Smooth muscle cell (in vitro differentiated cells): ENCODE measurements at regions not wholly inside any gene's neighbourhood (a gene's known extent, or its start where the extent isn't known, plus 50 kb on each side); places are given as distances from the start of the nearest gene placed in this dataset.

ENCODE experiments used
- DNase-seq: peaks from one replicate; lab custom pipeline; 2025; ENCODE audit not compliant: unreplicated experiment; lab: John Stamatoyannopoulos, UW
- H2AFZ ChIP-seq: fragments of 200-600 bp; sonication (generic); 2 replicates; pipeline ENCODE4 v1.6.0; 2016; ENCODE audit warnings: antibody characterized with exemption, low read depth, mild to moderate bottlenecking
- H3F3A ChIP-seq: fragments of 200-600 bp; sonication (generic); 2 replicates; pipeline ENCODE4 v1.6.0; 2017; ENCODE audit warnings: antibody characterized with exemption, low read depth
- H3K27ac ChIP-seq: fragments of 200-600 bp; sonication (generic); 2 replicates; pipeline ENCODE4 v1.5.1; 2016; ENCODE audit warnings: low read depth, mild to moderate bottlenecking
- H3K27me3 ChIP-seq: fragments of 200-600 bp; sonication (generic); 2 replicates; pipeline ENCODE4 v1.6.1; 2016; ENCODE audit warnings: low read depth, mild to moderate bottlenecking
- H3K36me3 ChIP-seq: fragments of 200-600 bp; sonication (generic); 2 replicates; pipeline ENCODE4 v1.5.1; 2016; ENCODE audit warnings: low read depth
- H3K4me1 ChIP-seq: fragments of 200-600 bp; sonication (generic); 2 replicates; pipeline ENCODE4 v1.5.1; 2016; ENCODE audit warnings: low read depth
- H3K4me2 ChIP-seq: fragments of 200-600 bp; sonication (generic); 2 replicates; pipeline ENCODE4 v1.6.0; 2016; ENCODE audit warnings: mild to moderate bottlenecking
- H3K4me3 ChIP-seq: fragments of 200-600 bp; sonication (generic); 2 replicates; pipeline ENCODE4 v1.5.1; 2016; ENCODE audit warnings: mild to moderate bottlenecking
- H3K79me2 ChIP-seq: fragments of 200-600 bp; sonication (generic); 2 replicates; pipeline ENCODE4 v1.6.0; 2016; ENCODE audit warnings: low read depth, mild to moderate bottlenecking
- H3K9ac ChIP-seq: fragments of 200-600 bp; sonication (generic); 2 replicates; pipeline ENCODE4 v1.6.0; 2016; ENCODE audit warnings: low read depth
- H3K9me3 ChIP-seq: fragments of 200-600 bp; sonication (generic); replicated peaks from 2 replicates; pipeline ENCODE4 v1.5.1; 2016; ENCODE audit warnings: low read depth
- H4K20me1 ChIP-seq: fragments of 200-600 bp; sonication (generic); 2 replicates; pipeline ENCODE4 v1.6.0; 2016; ENCODE audit warnings: low read depth
- WGBS: methylation state at CpG from one replicate; pipeline ENCODE4 v1.1.7; 2016; ENCODE audit warnings: low lambda C conversion rate; 5-methylcytosine and 5-hydroxymethylcytosine counted together
- TF ChIP-seq, protein P1 (sequence below): fragments of 200-600 bp; sonication (generic); IDR thresholded peaks from 2 replicates; pipeline ENCODE4 v1.5.1; 2017; ENCODE audit warnings: borderline replicate concordance, mild to moderate bottlenecking, antibody characterized with exemption; ENCODE audit not compliant: insufficient read depth, poor library complexity, severe bottlenecking

DNA sequence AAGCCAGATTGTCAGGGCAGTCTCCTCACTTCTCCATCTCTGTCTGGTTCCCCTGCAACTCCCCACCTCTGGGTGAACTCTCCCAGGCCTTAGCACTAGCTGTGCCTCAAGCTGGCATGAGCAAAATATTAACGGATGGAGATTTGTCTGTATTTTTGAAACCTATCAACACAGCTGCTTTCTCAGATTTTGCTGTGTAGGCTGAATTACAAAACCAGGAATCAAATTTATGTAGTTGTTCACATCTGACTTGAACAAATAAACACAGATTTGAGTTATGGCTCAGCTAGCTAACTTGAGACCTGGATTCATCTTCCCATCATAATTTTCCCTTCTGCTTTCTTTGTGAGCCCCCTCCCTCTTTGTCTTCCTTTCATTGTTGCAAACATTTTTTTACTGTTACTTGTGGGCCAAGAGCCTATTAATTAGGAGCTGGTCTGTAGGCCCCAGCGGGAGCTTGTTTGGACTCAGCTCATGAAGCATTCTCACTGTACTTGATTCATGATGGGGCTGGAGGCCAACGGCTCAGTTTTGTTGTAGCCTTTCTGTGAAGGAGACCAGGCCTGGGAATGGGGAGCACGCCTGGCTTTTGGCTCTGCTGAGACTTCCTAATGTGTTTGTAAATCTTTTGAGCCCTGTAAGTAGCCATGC is 164.1 kb upstream of the GATA6 start:
- 45% methylated on average over 4 of the region's 4 CpGs for WGBS
- DNase-seq: no peak

DNA sequence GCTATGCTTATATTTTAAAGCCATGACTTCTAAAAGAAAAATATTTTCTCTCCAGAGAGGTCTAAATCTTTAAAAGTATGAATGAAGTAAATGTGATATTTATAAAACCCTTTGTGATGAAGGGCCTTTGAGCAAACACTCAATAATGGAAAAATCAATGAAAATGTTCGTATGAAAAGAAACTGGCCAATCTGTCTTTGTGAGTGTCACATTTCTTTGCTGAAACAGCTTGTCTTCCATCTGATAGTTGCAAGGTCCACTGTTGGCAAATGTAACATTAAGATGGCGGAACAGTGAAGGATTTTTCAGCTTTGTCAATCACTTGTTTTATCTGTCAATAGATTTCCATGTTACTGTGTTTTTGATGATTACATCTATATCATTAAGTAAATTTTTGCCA is 162.9 kb upstream of the GATA6 start:
- Histone ChIP-seq H3K9ac (no peak overlapping the region), H3K27ac (no peak overlapping the region), H3F3A (no peaks in the 10 kb centered on the region), H3K79me2 (no peaks in the 10 kb centered on the region), H3K9me3 (no peaks in the 10 kb centered on the region), H3K4me1 (no peaks in the 10 kb centered on the region), H3K27me3 (no peaks in the 10 kb centered on the region), H4K20me1 (no peaks in the 10 kb centered on the region), H3K4me3 (no peak overlapping the region), H3K36me3 (no peaks in the 10 kb centered on the region), H2AFZ (peak overlapping the region; percentile 62), H3K4me2 (no peak overlapping the region)
- TF ChIP-seq, protein P1, sequence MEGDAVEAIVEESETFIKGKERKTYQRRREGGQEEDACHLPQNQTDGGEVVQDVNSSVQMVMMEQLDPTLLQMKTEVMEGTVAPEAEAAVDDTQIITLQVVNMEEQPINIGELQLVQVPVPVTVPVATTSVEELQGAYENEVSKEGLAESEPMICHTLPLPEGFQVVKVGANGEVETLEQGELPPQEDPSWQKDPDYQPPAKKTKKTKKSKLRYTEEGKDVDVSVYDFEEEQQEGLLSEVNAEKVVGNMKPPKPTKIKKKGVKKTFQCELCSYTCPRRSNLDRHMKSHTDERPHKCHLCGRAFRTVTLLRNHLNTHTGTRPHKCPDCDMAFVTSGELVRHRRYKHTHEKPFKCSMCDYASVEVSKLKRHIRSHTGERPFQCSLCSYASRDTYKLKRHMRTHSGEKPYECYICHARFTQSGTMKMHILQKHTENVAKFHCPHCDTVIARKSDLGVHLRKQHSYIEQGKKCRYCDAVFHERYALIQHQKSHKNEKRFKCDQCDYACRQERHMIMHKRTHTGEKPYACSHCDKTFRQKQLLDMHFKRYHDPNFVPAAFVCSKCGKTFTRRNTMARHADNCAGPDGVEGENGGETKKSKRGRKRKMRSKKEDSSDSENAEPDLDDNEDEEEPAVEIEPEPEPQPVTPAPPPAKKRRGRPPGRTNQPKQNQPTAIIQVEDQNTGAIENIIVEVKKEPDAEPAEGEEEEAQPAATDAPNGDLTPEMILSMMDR: no peak
- DNase-seq: no peak
- 89% methylated on average over 2 of the region's 2 CpGs for WGBS

More for the DNA sequence above, 164.1 kb upstream of the GATA6 start:
- Histone ChIP-seq H3K4me2 (no peak overlapping the region), H3K9ac (no peak overlapping the region), H3F3A (no peaks in the 10 kb centered on the region), H3K4me3 (no peak overlapping the region), H2AFZ (peak overlapping the region; percentile 62), H3K79me2 (no peaks in the 10 kb centered on the region), H3K9me3 (no peaks in the 10 kb centered on the region), H3K27ac (no peak overlapping the region), H3K27me3 (no peaks in the 10 kb centered on the region), H3K36me3 (no peaks in the 10 kb centered on the region), H4K20me1 (no peaks in the 10 kb centered on the region), H3K4me1 (no peaks in the 10 kb centered on the region)
- TF ChIP-seq, protein P1: no peak

DNA sequence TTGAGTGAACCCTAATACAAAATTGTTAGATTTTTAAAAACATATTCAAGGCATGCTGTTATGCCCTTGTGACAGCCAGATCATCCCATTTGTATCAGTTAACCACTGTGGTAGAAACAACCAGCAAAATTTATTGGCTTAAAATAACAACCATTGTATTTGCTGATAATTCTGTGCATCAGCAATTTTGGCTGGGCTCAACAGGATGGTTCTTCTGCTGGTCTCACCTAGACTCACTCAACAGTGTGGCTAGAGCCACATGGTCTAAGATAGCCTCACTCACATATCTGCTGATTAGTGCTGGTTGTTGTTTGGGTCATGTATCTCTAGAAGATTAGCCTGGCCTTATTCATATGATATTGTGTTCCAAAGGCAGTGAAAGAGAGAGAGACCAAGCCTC is 160.1 kb upstream of the GATA6 start:
- H3K79me2 ChIP-seq: no peaks in the 10 kb centered on the region
- no peak overlapping the region for H3K4me2 ChIP-seq
- H3K4me1 ChIP-seq: no peaks in the 10 kb centered on the region
- TF ChIP-seq, protein P1: no peak
- no peaks in the 10 kb centered on the region for H4K20me1 ChIP-seq
- H3K27ac ChIP-seq: no peak overlapping the region
- no peak overlapping the region for H2AFZ ChIP-seq
- no peaks in the 10 kb centered on the region for H3K36me3 ChIP-seq
- no peaks in the 10 kb centered on the region for H3F3A ChIP-seq
- no peak overlapping the region for H3K4me3 ChIP-seq
- no peaks in the 10 kb centered on the region for H3K27me3 ChIP-seq
- H3K9ac ChIP-seq: no peak overlapping the region
- H3K9me3 ChIP-seq: peaks cover 9% of the 10 kb centered on the region
- DNase-seq: no peak

DNA sequence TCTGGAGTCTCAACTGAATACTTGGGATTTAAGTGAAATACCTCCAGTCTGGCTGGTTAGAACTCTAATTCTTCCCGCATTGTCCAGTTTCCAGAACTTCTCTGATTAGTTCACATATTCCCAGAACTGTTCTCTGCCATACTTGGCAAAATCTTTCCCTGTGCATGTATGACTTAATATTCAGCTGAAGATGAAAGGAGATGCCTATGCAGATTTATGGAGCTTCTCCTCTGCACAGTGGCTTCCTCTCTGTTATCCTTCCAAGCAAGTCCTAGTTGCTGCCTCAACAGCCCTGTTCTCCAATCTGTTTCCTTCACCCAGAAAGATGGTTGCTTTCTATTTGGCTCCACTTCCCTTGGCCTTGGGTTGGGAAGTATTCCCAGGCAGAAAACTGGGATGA is 155.4 kb upstream of the GATA6 start:
- Histone ChIP-seq H3K79me2 (no peaks in the 10 kb centered on the region), H3K9ac (no peak overlapping the region), H3K27me3 (no peaks in the 10 kb centered on the region), H3F3A (no peaks in the 10 kb centered on the region), H2AFZ (no peak overlapping the region), H4K20me1 (no peaks in the 10 kb centered on the region), H3K9me3 (peaks cover 9% of the 10 kb centered on the region), H3K27ac (no peak overlapping the region), H3K36me3 (no peaks in the 10 kb centered on the region), H3K4me3 (no peak overlapping the region), H3K4me2 (no peak overlapping the region), H3K4me1 (no peaks in the 10 kb centered on the region)
- 100% methylated on average over 1 of the region's 1 CpG for WGBS
- TF ChIP-seq, protein P1: no peak
- DNase-seq: no peak
